KBM-7 (cell line): ENCODE measurements at regions not wholly inside any gene's neighbourhood (a gene's known extent, or its start where the extent isn't known, plus 50 kb on each side); places are given as distances from the start of the nearest gene placed in this dataset.
A peak's percentile ranks its signal among the peaks of the same experiment; 100 is the strongest.

Experiments used
- DNase-seq: peaks from one replicate; pipeline ENCODE4 v3.0.0-alpha.2; 2015
- in situ Hi-C: fragments of 300-500 bp; cut with MboI; formaldehyde crosslinking; loops from 2 replicates; pipeline ENCODE4 v1.14.3; 2020; ENCODE audit warnings: low sequenced_read_pairs, low pct_unique_long_range_greater_than_20kb, mixed read lengths

DNA sequence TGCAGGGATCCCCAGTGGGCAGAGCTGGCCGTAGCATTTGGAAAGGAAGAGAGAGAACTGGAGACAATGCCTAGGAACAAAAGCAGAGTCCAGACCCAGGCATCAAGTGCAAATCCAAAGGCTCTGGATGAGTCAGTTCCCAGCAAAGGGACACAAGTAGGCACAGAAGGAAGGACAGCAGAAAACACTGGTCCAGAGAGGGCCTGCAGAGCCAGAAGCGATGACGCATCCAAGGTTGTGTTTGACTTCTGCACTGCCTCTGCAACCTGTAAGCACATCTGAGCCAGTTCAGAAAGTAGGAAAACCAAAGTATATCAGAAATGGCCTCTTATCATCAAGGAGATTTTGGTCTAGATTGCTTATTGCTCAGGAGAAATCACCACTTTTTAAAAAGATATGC is 604.5 kb downstream of the FGF9 start:
- in situ Hi-C loops: loop anchor here (25.0 kb wide), 1 partner anchor 638 kb away; no protein-coding TSS in a partner anchor

DNA sequence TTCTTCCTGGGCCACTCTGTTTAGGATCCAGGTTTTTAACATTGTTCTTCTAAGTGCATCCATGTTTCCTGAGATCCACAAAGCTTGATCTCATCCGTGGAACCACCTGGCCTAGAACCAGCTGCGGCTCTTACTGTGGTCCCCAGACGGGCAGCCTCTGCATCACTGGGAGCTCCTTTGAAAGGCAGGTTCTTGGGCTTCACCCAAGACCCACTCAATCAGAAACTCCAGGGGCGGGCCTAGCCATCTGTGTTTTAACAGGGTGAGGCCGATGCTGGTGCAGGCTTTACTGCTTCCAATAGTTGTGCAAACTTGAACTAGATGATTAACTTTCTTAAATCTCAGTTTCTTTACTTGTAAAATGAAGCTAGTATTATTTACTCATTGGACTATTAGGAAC is 605.7 kb downstream of the FGF9 start:
- in situ Hi-C loops: loop anchor here (25.0 kb wide), 1 partner anchor 639 kb away; no protein-coding TSS in a partner anchor
- no peak for DNase-seq

More for the DNA sequence above, 604.5 kb downstream of the FGF9 start:
- no peak for DNase-seq

DNA sequence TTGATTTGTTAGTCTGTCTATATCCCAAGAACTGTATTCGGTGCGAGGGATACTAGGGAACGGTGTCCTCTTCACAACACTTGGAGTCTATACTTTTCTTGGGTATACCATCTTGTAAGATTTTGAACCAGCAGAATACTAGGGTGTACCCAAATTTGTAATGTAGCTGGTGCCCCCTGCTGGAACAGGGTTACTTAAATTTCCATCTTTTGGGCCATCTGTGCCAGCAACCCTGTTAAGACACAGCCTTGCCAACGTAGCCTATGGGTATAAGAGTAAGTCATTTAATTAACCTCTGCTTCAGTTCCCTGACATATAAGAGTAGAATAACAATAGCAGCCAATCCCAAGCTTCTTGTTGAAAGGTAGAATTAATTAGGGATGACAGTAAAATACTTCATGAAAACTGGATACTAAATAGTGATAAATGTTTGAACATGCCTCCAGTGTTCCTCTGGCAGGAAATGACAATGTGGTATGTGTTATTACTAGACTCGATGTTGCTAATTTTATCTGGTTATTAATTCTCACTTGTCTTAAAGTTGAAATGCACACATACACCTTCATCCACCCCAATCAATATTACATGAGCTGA is 607.6 kb downstream of the FGF9 start:
- peak; percentile 83 for DNase-seq
- in situ Hi-C loops: loop anchor here (25.0 kb wide), 1 partner anchor 641 kb away; no protein-coding TSS in a partner anchor

DNA sequence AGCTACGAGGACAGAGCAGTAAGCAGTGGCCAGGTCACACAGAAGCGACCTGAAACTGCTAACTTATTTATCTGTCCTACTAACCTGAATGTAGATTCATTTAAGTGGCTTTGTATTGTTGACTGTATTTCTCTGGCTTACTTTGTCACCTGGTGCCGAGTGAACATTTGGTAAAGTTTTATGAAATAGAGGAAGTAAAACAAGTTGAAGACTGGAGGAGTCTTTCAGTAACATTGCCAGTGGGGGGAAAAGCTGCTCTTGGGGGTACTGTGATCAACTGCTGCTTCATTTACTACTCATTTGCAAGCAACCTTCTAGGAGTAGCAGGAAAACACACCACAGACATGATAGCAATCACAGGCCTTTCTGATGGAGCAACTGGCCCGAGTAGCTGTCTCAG is 615.0 kb downstream of the FGF9 start:
- in situ Hi-C loops: loop anchor here (25.0 kb wide), 1 partner anchor 649 kb away; no protein-coding TSS in a partner anchor
- DNase-seq: peak; percentile 37

DNA sequence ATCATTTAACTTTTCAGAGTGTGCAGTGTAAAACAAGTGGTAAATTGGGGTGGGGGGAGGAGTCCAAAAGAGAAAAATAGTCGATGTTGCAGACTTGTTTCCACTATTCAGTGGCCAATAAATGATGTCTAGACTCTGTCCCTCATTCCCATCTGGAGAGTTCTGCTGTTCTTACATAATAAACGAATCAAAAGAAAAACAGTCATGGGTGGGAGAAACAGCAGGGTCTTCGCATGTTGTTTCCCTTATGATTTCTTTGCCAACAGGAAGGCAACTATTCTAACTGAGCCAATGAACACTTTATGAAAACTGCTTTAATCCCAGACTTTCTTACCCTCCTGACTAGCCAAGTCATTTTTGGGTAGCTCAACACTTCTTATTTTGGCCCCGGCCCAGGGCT is 615.5 kb downstream of the FGF9 start:
- DNase-seq: no peak
- in situ Hi-C loops: loop anchor here (25.0 kb wide), 1 partner anchor 649 kb away; no protein-coding TSS in a partner anchor

DNA sequence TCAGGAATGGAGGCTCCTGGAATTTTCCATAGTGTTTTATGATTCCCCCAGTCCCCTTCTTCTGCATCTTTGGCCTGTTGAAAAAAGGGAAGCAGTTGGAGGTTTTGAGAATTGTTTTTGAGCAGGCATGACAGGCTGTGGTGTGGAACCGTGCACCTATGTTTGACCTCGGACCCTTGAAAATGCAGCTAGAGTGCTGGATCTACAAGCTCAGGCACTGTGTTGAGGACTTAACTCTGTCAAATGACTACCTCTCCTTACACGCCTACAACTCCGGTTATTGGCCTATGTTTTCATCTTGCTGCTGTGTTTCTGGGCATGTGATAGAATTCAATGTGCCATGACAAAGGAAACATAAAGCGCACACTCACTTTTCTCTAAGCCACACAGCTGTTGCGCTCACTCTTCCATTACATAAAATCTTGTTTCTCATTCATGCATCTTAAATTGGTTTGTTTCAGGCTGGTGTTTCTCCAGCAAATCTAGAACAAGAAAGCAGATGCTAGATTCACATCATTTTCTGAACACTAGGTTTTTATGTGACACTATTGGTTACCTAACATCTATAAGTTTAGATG is 616.6 kb downstream of the FGF9 start:
- DNase-seq: peak; percentile 28
- in situ Hi-C loops: loop anchor here (25.0 kb wide), 1 partner anchor 650 kb away; no protein-coding TSS in a partner anchor

DNA sequence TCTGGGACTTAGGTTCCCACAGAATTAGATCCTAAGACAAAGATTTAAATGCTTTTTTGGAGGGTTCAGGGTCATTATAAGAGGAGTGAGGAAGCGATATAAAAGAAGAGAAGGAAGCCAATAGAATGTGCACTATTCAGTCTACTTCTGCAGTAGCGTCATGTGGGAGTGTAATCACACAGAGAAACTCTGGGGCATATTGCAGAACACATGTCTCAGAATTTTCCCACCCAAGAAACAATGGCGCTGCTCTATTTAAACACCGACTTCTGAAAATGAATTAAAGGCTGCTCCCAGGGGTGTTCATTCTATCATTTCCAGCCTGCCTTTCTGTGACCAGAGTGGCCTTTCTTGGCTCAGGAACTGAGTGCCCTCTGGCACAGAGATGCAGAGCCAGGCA is 617.6 kb downstream of the FGF9 start:
- no peak for DNase-seq
- in situ Hi-C loops: loop anchor here (25.0 kb wide), 1 partner anchor 651 kb away; no protein-coding TSS in a partner anchor

DNA sequence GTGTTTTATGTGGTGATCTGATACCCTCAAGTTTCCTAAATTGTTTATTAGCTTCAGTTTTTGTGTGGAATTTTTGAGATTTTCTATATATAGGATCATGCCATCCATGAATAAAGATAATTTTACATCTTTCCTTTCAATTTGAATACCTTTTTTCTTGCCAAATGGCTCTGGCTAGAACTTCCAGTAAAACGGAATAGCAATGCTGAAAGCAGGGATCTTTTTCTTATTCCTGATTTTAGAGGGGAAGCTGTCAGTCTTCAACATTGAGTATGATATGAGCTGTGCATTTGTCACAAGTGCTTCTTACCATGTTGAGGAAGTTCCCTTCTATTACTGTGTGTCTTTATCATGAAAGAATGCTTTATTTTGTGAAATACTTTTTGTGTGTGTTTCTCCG is 618.8 kb downstream of the FGF9 start:
- in situ Hi-C loops: loop anchor here (25.0 kb wide), 1 partner anchor 652 kb away; no protein-coding TSS in a partner anchor
- no peak for DNase-seq

DNA sequence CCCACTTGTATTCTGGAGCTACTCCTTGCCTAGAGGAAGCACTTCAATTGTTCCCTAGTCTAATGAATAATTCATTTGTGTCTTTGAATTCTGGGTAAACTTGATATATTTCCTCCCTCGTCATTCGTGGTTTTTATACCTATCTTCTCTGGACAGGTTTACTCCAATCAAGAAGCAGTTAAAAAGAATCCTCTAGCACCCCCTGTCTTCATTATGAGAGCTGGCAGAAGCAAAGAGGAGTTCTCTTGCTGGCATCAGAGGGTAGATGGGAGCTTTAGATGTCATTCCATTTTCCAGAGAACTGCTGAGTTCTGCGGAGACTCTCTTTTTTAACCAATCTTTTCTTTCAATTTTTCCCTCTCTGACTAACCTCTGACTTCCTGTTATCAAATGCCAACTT is 627.7 kb downstream of the FGF9 start:
- in situ Hi-C loops: loop anchor here (25.0 kb wide), 1 partner anchor 661 kb away; no protein-coding TSS in a partner anchor
- peak; percentile 16 for DNase-seq

DNA sequence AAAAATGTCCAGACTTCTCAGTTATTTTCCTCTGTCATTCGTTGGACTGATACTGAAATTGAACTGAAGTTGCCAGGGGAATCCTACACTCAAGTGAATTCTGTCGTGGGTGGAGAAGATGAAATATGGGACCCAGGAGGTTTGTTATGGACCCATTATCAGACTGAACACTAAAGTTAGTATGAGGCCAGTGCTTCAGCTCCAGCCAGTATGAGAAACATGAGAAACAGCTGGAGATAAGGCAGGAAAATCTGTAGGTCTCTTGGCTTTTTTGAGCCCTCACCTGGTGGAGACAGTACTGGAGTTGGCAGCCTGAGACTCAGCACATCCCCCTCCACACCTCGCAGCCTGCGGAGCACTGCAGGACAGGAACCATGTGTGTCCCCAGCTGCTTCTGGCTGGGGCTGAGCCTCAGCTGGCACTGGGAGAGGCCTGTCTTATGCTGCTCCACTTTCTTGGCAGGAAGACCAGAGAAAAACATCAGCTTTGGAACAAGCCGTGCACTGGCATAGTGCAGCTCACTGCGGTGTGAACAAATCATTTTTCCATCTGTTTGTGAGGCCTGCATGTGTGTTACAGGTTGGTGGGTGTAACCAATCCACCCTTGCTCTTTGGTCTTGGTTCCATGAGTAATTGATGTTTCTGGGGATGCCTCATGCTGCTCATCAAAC is 641.0 kb downstream of the FGF9 start:
- in situ Hi-C loops: no loop called here
- DNase-seq: no peak

DNA sequence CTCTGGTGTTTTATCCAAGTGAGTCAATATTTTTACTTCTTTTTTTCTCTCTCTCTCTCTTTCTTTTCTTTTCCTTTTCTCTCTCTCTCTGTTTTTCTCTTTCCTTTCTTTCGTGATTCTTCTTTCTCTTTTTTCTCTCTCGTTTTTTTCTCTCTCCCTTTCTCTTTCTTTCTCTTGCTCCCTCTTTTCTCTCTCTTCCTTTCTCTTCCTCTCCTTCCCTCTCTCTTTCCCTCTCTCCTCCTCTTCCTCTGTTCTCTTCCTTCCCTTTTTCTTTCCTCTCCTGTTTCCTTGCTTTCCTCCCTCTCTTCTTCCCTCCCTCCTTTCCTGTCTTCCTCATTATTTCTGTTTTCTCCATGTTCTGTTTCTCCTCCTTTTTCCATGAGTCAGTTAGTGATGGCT is 641.5 kb downstream of the FGF9 start:
- no peak for DNase-seq

DNA sequence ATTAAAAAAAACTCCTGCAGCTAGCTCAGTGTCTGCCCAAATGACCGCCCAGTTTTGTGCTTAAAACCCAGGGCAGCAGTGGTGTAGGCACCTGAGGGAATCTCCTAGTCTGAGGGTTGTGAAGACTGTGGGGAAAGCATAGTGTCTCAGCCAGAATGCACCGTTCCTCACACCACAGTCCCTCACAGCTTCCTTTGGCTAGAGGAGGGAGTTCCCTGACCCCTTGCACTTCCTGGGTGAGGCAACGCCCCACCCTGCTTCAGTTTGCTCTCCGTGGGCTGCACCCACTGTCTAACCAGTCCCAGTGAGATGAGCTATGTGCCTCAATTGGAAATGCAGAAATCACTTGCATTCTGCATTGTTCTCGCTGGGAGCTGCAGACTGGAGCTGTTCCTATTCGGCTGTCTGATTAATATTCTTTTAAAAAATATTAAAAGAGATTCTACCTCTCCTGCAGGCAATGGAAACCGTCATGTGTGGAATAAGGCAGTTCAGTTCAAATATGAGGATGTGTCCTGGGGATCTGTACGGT is 645.7 kb downstream of the FGF9 start:
- in situ Hi-C loops: no loop called here
- no peak for DNase-seq

More for the DNA sequence above, 641.5 kb downstream of the FGF9 start:
- in situ Hi-C loops: no loop called here

DNA sequence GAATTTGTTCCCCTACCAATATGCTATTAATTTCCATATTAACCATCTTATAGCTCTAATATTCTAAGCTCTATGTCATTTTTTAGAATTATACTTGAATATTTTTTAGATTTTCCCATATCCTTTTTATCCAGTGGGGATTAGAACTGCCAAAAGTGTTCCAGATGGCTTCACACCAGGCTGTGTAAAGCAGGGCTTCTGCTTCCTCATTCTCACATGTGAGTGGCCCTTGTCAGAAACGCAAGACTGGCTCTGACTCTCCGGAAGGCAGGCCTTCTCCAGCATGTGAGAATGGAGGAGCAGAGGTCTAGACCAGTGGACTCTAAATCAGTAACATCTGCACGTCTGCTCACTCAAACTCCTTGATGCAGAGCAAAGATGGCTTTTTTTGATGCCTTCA is 650.1 kb downstream of the FGF9 start:
- in situ Hi-C loops: no loop called here
- DNase-seq: peak; percentile 24

DNA sequence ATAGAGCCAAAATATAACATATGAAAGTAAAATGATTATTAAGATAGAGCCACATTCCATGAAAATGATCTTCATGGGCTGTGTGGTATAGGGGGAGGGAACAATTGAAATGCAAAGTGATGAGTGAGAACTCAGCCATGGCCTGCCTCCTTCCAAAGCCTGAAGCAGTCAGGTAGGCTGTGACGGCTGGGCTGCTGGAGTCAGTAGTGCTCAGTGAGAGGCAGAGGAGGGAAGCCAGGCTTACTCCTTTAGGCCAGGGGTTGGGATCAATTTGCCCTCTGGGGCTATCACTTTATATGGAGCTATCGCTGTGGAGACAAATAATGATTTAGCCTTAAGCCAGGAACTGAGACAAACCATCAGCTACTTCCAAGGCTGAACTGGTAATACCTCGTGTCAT is 654.9 kb downstream of the FGF9 start:
- in situ Hi-C loops: no loop called here
- no peak for DNase-seq

DNA sequence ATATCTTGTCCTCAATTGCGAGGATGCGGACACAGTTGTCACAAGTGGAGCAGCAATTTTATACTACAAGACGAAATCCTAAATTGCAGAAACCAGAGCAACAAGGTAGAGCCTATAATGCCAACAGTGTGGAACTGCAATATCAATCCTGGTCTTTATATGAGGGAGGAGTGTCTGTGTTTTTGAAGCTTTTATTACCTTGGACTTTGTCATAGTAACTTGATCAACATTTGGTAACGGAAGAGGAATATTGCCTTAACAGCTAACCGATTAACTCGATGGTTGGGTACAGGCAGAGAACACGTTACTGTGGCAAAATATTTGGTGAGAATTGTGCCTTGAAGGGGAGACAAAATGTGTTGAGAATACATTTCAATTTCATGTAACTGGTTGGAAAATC is 661.5 kb downstream of the FGF9 start:
- no peak for DNase-seq
- in situ Hi-C loops: no loop called here

DNA sequence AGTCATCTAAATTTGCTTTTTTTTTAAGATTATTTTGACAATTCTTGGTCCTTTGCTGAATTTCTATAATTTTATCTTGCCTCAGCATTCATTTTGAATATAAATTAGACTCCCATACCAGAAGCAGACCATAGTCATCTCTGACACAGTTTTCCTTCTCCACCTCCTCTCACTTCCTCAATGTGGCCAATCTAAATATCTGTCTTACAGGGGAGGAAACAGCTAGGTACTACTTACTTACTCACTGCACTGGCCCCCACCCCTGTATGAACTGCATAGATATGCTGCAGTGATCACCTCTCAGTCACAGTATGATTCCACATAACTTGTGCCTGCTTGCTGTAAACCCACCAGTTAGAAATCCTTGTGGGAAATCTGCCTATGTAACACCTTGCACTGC is 665.6 kb downstream of the FGF9 start:
- DNase-seq: peak; percentile 2
- in situ Hi-C loops: no loop called here

DNA sequence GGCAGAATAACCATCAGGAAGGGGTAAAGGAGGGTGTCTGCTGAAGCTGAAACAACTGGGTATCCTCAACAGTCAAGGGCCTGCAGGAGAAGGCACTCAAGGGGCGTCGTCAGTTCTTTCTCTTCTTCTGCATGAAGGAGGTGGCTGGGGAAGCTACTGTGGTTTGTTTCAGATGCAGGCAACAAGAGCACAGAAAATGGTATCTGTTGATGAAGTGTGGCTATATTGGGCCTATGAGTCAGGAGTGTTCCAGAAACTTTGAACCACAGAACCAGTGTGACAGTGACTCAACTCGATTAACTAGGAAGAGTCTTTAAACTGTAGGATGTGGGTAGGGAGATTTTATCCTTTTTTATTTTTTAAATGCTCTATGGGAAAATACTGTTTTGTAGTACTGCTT is 686.3 kb downstream of the FGF9 start:
- in situ Hi-C loops: no loop called here
- DNase-seq: no peak

DNA sequence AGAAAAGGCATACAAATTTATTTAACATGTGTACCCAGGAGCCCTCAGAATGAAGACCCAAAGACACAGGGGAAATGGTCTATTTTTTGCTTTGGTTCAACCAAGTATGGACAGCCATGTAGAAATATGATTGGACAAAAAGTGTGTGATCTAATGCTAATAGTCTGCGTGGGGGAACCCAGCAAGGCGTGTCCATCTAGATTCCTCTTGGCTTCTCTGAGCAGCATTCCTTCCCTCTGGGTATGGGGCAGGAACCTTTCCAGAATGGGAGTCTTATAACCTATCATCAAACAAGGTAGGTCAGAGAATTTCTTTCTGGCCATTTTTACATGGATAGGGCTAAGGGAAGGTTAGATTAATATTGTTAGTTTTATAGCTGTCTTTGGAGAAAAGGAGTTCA is 698.2 kb downstream of the FGF9 start:
- no peak for DNase-seq
- in situ Hi-C loops: no loop called here

DNA sequence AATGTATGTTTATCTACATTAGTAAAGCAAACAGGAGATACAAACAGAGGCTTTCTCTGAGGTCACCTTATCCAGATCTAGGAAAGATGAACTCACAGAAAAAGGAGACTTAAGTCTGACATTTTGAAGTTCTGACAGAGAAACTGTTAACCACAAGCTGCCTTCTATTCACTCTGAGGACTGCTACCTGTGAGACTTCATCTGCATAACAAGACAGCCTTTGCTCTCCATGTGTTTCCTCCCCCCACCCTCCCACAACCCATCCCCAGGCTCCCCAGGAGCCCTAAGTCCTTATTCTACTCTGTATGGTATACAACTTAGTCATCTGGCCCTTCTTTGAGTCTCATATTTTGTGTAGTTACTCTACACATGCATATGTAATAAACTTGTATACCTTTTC is 699.0 kb downstream of the FGF9 start:
- in situ Hi-C loops: no loop called here
- DNase-seq: no peak

DNA sequence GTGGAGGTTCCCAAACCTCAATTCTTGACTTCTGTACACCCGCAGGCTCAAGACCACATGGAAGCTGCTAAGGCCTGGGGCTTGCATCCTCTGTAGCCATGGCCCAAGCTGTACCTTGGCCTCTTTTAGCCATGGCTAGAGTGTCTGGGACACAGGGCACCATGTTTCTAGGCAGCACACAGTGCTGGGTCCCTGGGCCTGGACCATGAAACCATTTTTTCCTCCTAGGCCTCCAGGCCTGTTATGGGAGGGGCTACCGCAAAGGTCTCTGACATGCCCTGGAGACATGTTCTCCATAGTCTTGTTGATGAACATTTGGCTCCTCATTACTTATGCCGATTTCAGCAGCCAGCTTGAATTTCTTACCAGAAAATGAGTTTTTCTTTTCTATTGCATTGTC is 701.4 kb downstream of the FGF9 start:
- in situ Hi-C loops: no loop called here

More for the DNA sequence above, 701.4 kb downstream of the FGF9 start:
- DNase-seq: no peak
